PC-9 (cell line): ENCODE measurements at regions not wholly inside any gene's neighbourhood (a gene's known extent, or its start where the extent isn't known, plus 50 kb on each side); places are given as distances from the start of the nearest gene placed in this dataset.
A peak's percentile ranks its signal among the peaks of the same experiment; 100 is the strongest.
"Not testable (repeated sequence)": the region's sequence is repeated elsewhere in the genome, so short reads cannot be mapped to it uniquely, and the experiment has no call there.

Experiments
- BruUV-seq: library from RNA; stranded (reverse); fragments of 400-500 nt; replicated peaks from 2 replicates; lab custom pipeline; 2021; lab: Mats Ljungman, UMichigan
- CTCF ChIA-PET: fragments of 300-600 bp; sonication (Branson Sonifier 250); formaldehyde crosslinking; loops from one replicate; lab custom pipeline; 2022; ENCODE audit warnings: antibody characterized with exemption; lab: Charles Lee
- POLR2A ChIA-PET: fragments of 300-600 bp; sonication (Branson Sonifier 250); formaldehyde crosslinking; loops from one replicate; lab custom pipeline; 2022; ENCODE audit warnings: antibody characterized with exemption; ENCODE audit not compliant: unreplicated experiment; lab: Charles Lee
- DNase-seq, 2 experiments: peaks; one replicate each; pipeline versions ENCODE4 v3.0.0 to v3.0.0-alpha.2; 2015 to 2022; ENCODE audit warnings: mixed read lengths in 1 of 2
- H2AFZ ChIP-seq: fragments of 200-600 bp; sonication (generic); 2 replicates; pipeline ENCODE4 v1.8.1; 2017; ENCODE audit warnings: antibody characterized with exemption
- H3F3A ChIP-seq: fragments of 200-600 bp; sonication (generic); 2 replicates; pipeline ENCODE4 v1.8.1; 2017; ENCODE audit warnings: antibody characterized with exemption, mild to moderate bottlenecking, low read depth; ENCODE audit not compliant: insufficient read depth
- H3K27ac ChIP-seq: fragments of 200-600 bp; sonication (generic); 2 replicates; pipeline ENCODE4 v1.6.1; 2016; ENCODE audit warnings: mixed run types
- H3K27me3 ChIP-seq: fragments of 200-600 bp; sonication (generic); 2 replicates; pipeline ENCODE4 v1.6.1; 2016; ENCODE audit warnings: low read depth, mixed run types; ENCODE audit not compliant: insufficient read depth
- H3K36me3 ChIP-seq: fragments of 200-600 bp; sonication (generic); 2 replicates; pipeline ENCODE4 v1.6.1; 2016; ENCODE audit warnings: low read depth, mixed run types
- H3K4me1 ChIP-seq: fragments of 200-600 bp; sonication (generic); replicated peaks from 2 replicates; pipeline ENCODE4 v1.6.1; 2016; ENCODE audit warnings: mixed run types; ENCODE audit not compliant: insufficient read depth
- H3K4me2 ChIP-seq: fragments of 200-600 bp; sonication (generic); 2 replicates; pipeline ENCODE4 v1.6.1; 2017; ENCODE audit warnings: mixed run types
- H3K4me3 ChIP-seq: fragments of 200-600 bp; sonication (generic); 2 replicates; pipeline ENCODE4 v1.6.1; 2016; ENCODE audit warnings: mixed run types
- H3K79me2 ChIP-seq: fragments of 200-600 bp; sonication (generic); 2 replicates; pipeline ENCODE4 v1.6.1; 2017; ENCODE audit warnings: low read depth, mixed run types
- H3K9me2 ChIP-seq: fragments of 200-600 bp; sonication (generic); 2 replicates; pipeline ENCODE4 v1.8.1; 2017; ENCODE audit warnings: mild to moderate bottlenecking; ENCODE audit not compliant: insufficient read depth
- H3K9me3 ChIP-seq: fragments of 200-600 bp; sonication (generic); 2 replicates; pipeline ENCODE4 v1.8.1; 2016; ENCODE audit warnings: low read depth; ENCODE audit not compliant: insufficient read depth
- H4K20me1 ChIP-seq: fragments of 200-600 bp; sonication (generic); 2 replicates; pipeline ENCODE4 v1.8.1; 2017; ENCODE audit not compliant: insufficient read depth
- EZH2 ChIP-seq: fragments of 200-600 bp; sonication (generic); IDR thresholded peaks from 2 replicates; pipeline ENCODE4 v1.8.0; 2017; ENCODE audit warnings: antibody characterized with exemption, low read depth
- intact Hi-C: fragments of 100-400 bp; cut with micrococcal nuclease; formaldehyde crosslinking; loops from one replicate; pipeline ENCODE4 v1.10.0; 2022; ENCODE audit not compliant: unreplicated experiment
- TF ChIP-seq, protein P1 (sequence below): fragments of 200-600 bp; sonication (generic); conservative IDR thresholded peaks from 2 replicates; pipeline ENCODE4 v1.6.1; 2017; ENCODE audit warnings: mixed run types, antibody characterized with exemption, mild to moderate bottlenecking, moderate library complexity

DNA sequence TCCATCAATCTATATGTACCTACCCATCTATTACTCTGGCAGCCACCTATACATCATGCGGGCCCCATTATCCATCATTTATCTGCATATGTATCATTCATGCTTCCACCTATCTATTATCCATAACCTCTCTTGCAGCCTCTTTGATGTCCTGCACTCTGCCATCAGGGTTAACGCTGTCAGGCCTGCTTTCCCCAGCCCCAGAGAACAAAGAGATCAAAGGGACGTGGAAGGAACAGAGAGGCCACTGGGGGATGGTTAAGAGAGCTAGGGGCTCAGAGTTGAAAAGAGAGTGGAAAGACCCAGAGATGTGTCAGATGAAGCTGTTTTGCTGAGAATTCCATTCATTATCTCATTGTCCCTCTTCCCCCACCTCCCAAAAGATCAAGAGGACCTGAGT, 67.3 kb upstream of the CCDC167 start:
- Histone ChIP-seq H3K79me2 (no peaks in the 10 kb centered on the region), H3K9me3 (no peaks in the 10 kb centered on the region), H3K27me3 (no peaks in the 10 kb centered on the region), H3K27ac (no peak overlapping the region), H2AFZ (no peak overlapping the region), H3K4me2 (no peak overlapping the region), H3K9me2 (no peaks in the 10 kb centered on the region), H3K36me3 (no peaks in the 10 kb centered on the region), H3K4me1 (no peaks in the 10 kb centered on the region), H3K4me3 (no peak overlapping the region), H4K20me1 (no peaks in the 10 kb centered on the region), H3F3A (no peaks in the 10 kb centered on the region)
- intact Hi-C loops, result loop anchor here (10.0 kb wide), 1 partner anchor 82 kb away; no protein-coding TSS in a partner anchor
- DNase-seq, result no peak
- CTCF ChIA-PET, result no interaction called here
- POLR2A ChIA-PET, result no interaction called here
- no TSS peak for BruUV-seq
- no peak for TF ChIP-seq EZH2
- TF ChIP-seq, protein P1, sequence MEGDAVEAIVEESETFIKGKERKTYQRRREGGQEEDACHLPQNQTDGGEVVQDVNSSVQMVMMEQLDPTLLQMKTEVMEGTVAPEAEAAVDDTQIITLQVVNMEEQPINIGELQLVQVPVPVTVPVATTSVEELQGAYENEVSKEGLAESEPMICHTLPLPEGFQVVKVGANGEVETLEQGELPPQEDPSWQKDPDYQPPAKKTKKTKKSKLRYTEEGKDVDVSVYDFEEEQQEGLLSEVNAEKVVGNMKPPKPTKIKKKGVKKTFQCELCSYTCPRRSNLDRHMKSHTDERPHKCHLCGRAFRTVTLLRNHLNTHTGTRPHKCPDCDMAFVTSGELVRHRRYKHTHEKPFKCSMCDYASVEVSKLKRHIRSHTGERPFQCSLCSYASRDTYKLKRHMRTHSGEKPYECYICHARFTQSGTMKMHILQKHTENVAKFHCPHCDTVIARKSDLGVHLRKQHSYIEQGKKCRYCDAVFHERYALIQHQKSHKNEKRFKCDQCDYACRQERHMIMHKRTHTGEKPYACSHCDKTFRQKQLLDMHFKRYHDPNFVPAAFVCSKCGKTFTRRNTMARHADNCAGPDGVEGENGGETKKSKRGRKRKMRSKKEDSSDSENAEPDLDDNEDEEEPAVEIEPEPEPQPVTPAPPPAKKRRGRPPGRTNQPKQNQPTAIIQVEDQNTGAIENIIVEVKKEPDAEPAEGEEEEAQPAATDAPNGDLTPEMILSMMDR, result no peak

DNA sequence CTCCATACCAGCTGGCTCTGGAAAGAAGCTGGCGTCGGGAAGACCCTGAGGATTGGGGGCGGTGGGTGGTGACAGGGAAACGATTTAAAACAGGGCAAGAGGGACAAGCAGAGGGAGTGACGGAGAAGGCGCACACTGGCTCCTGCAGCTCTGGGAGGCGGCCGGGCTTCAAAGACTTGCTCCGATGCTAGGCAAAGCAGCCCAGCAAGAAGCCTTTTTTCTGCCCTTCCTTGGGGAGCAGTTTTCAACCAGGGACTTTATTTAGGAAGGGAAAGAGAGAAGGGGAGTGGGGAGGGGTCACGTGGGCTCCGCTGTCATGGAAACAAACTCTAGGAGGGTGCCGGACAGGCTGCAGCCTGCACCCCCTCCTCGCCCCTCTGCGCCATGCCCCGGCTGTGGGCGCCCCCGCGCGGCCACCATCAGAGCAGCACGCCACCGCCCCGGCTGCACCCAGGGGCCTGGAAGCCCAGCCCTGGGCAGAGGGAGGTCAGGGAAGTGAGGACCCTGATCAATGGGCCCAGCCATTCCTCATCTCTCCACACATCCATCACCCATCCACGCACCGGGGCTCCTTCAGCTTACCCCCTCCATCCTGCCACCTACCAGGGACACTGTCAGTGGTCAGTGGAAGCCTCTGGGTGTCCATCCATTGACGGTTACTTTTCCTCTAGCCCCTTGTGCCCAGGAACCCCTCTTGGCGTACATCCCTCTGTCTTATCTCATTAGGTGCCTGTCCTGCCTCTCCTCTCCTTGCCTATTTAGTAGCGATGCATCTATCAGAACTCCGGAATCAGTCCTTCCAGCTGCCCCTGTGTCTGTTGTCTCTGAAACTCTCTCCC, 66.6 kb upstream of the CCDC167 start:
- Histone ChIP-seq H3K9me3 (no peaks in the 10 kb centered on the region), H4K20me1 (no peaks in the 10 kb centered on the region), H3K79me2 (no peaks in the 10 kb centered on the region), H3K4me3 (no peak overlapping the region), H3F3A (no peaks in the 10 kb centered on the region), H3K36me3 (no peaks in the 10 kb centered on the region), H3K4me1 (no peaks in the 10 kb centered on the region), H3K27me3 (no peaks in the 10 kb centered on the region), H3K27ac (no peak overlapping the region), H3K4me2 (no peak overlapping the region), H3K9me2 (no peaks in the 10 kb centered on the region), H2AFZ (no peak overlapping the region)
- BruUV-seq, result no TSS peak
- intact Hi-C loops, result loop anchor here (10.0 kb wide), 1 partner anchor 82 kb away; no protein-coding TSS in a partner anchor
- DNase-seq, result peak in 1 of 2 experiments; percentile 54
- CTCF ChIA-PET, result interaction anchor here (0.6 to 0.8 kb wide), 2 partner anchors 20 to 28 kb away, joined by 3 to 8 read pairs; no protein-coding TSS in a partner anchor
- TF ChIP-seq, protein P1, result peak; percentile 78
- no peak for TF ChIP-seq EZH2
- POLR2A ChIA-PET, result no interaction called here

DNA sequence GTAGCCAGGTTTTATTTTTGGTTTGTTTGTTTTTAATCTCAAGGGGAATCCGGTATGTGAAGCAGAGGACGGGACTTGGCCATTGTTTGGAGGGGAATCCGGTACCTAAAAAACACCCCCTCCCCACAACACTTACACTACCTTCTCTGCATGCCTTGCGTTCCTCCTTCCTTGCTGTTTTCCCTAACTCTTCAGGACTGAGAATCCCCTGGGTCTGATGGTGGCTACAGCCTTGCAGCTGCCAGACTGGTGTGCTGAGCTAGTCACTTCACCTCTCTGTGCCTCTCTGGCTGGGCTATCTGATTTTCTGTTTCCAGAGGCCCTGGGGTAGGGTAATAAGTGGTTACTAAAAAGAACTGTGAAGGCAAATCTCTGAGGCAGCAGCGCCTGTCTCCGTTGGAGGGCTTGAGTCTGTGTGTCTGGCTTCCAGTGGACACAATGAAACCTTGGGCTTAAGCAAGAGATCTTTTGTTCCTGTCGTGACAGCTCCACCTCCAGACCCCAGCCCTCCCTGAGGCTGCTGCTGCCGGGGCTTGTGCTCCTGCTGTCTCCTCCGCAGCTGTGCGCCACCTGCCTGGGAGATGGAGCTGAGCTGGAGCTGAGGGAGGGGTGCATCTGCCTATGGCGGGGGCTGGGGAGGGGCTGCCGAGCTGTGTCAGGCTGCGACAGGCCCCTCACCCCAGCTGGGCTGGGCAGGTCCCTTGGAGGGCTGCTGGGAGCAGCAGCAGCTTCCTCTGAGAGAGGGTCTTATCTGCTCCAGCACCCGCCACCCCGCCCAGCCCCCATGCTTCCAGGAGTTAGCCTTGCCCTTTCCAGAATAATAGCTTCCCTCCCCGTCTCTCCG, 65.8 kb upstream of the CCDC167 start:
- Histone ChIP-seq H3K9me3 (no peaks in the 10 kb centered on the region), H3K27me3 (no peaks in the 10 kb centered on the region), H3K27ac (no peak overlapping the region), H3K4me2 (no peak overlapping the region), H4K20me1 (no peaks in the 10 kb centered on the region), H3K4me1 (no peaks in the 10 kb centered on the region), H3K36me3 (no peaks in the 10 kb centered on the region), H2AFZ (no peak overlapping the region), H3K79me2 (no peaks in the 10 kb centered on the region), H3F3A (no peaks in the 10 kb centered on the region), H3K9me2 (no peaks in the 10 kb centered on the region), H3K4me3 (no peak overlapping the region)
- CTCF ChIA-PET, result interaction anchor here (0.6 to 0.8 kb wide), 2 partner anchors 21 to 27 kb away, joined by 3 to 8 read pairs; no protein-coding TSS in a partner anchor
- BruUV-seq, result no TSS peak
- POLR2A ChIA-PET, result no interaction called here
- TF ChIP-seq, protein P1, result no peak
- no peak for TF ChIP-seq EZH2
- no peak for DNase-seq
- intact Hi-C loops, result loop anchor here (10.0 kb wide), 1 partner anchor 81 kb away; no protein-coding TSS in a partner anchor

DNA sequence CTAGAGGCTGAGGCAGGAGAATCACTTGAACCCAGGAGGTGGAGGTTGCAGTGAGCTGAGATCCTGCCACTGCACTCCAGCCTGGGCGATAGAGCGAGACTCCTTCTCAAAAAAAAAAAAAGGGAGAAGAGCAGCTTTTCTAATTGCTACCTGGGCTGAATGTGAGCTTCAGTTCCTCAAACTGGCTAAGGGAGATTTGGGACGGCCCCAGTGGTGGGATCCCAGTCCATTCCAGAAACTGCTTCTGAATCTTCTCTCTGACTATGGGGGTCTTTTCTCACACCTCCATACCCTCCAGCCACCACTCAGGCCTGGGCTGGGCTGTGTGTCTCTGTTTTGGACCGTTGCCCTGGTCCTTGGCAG, 63.2 kb upstream of the CCDC167 start:
- H3K4me1 ChIP-seq, H3K4me2 ChIP-seq, H3K9me3 ChIP-seq, H3K79me2 ChIP-seq, DNase-seq, H3F3A ChIP-seq, H4K20me1 ChIP-seq, H2AFZ ChIP-seq, H3K9me2 ChIP-seq, H3K27me3 ChIP-seq, H3K4me3 ChIP-seq, H3K36me3 ChIP-seq, BruUV-seq, H3K27ac ChIP-seq: not testable (repeated sequence)
- CTCF ChIA-PET, result interaction anchor here (1.1 kb wide), 1 partner anchor 96 kb away, joined by 3 read pairs; no protein-coding TSS in a partner anchor
- intact Hi-C loops, result loop anchor here (10.0 kb wide), 1 partner anchor 78 kb away; no protein-coding TSS in a partner anchor
- POLR2A ChIA-PET, result interaction anchor here (0.6 kb wide), 1 partner anchor 78 kb away, joined by 3 read pairs; no protein-coding TSS in a partner anchor
